ENCODE measurements at regions not wholly inside any gene's neighbourhood (a gene's known extent, or its start where the extent isn't known, plus 50 kb on each side); places are given as distances from the start of the nearest gene placed in this dataset.

- no peak overlapping the region for H4K5ac ChIP-seq (ENCODE audit: insufficient read length, low read depth, low read length)
- TF ChIP-seq CTCF (conservative IDR thresholded peaks at IDR 0.05) = no peak
- H4K20me1 ChIP-seq (ENCODE audit: control insufficient read depth, insufficient read depth, insufficient read length) = no peaks in the 10 kb centered on the region
- H4K8ac ChIP-seq (replicated peaks; ENCODE audit: insufficient read length, low read depth, low read length) = no peak overlapping the region
- H3K27me3 ChIP-seq (ENCODE audit: insufficient read depth, low read length) = no peaks in the 10 kb centered on the region
- H3K14ac ChIP-seq (ENCODE audit: insufficient read depth, low read length) = no peak overlapping the region
- H3K79me1 ChIP-seq (ENCODE audit: insufficient read depth, low read depth, low read length, poor library complexity, severe bottlenecking) = no peaks in the 10 kb centered on the region
- no peaks in the 10 kb centered on the region for H3K79me2 ChIP-seq (ENCODE audit: insufficient read depth, low read length)
- no peak overlapping the region for H2BK120ac ChIP-seq (ENCODE audit: low read depth, low read length, poor library complexity, severe bottlenecking)
- Mint-ChIP-seq H3K27ac (no peak overlapping the region), H3K9me3 (peaks cover 31 to 36% of the 10 kb centered on the region in 2 experiments), H3K36me3 (ENCODE audit: insufficient read depth in 1 of 3, low read depth in 3 of 3) (no peaks in the 10 kb centered on the region), H3K27me3 (ENCODE audit: low read depth) (no peaks in the 10 kb centered on the region; the same call in 1 of the 2 replicates), H3K4me3 (no peak overlapping the region), H3K4me1 (no peaks in the 10 kb centered on the region)
- H3K23ac ChIP-seq (ENCODE audit: insufficient read length, low read depth, low read length) = no peak overlapping the region
- H3K4me2 ChIP-seq (ENCODE audit: insufficient read depth, insufficient read length, low read length) = no peak overlapping the region
- H3K56ac ChIP-seq (ENCODE audit: insufficient read length, low read depth, low read length) = no peak overlapping the region
- H4K91ac ChIP-seq (ENCODE audit: insufficient read length, low read depth, low read length) = no peak overlapping the region
- DNase-seq = no peak
- H3T11ph ChIP-seq (ENCODE audit: low read length) = no peak overlapping the region
- H2AK5ac ChIP-seq (ENCODE audit: insufficient read length, low read length) = no peak overlapping the region
- H3K27ac ChIP-seq (ENCODE audit: insufficient read length, low read depth, low read length) = no peak overlapping the region
- H3K9ac ChIP-seq (ENCODE audit: extremely low read depth, insufficient read length, low read length) = no peak overlapping the region
- no peak overlapping the region for H3K4ac ChIP-seq (ENCODE audit: low read depth, low read length)
- H2BK20ac ChIP-seq (ENCODE audit: low read depth, low read length, poor library complexity, severe bottlenecking) = no peak overlapping the region
- no peak overlapping the region for H2BK5ac ChIP-seq (ENCODE audit: insufficient read length, low read length)
- H2BK15ac ChIP-seq (ENCODE audit: low read depth, low read length) = no peak overlapping the region
- no peak overlapping the region for H2AFZ ChIP-seq (ENCODE audit: low read length)
- H3K9me3 ChIP-seq (ENCODE audit: control insufficient read depth, low read depth, low read length) = peaks cover 6% of the 10 kb centered on the region
- no peak overlapping the region for H3K18ac ChIP-seq (ENCODE audit: insufficient read length, low read depth, low read length)
- WGBS (ENCODE audit: extremely low coverage, insufficient read length, low lambda C conversion rate) = no CpG with 5 or more reads among the region's 1 CpG
- H2BK12ac ChIP-seq (ENCODE audit: insufficient read length, low read depth, low read length) = no peak overlapping the region
- no peaks in the 10 kb centered on the region for H3K23me2 ChIP-seq (ENCODE audit: insufficient read length, low read depth, low read length, poor library complexity, severe bottlenecking)
- no peaks in the 10 kb centered on the region for H3K4me1 ChIP-seq (ENCODE audit: insufficient read depth, low read length)
Observed at GRCh38 chrX:15016051-15016450, 142.8 kb downstream of the MOSPD2 start.
